ENCODE measurements at regions not wholly inside any gene's neighbourhood (a gene's known extent, or its start where the extent isn't known, plus 50 kb on each side); places are given as distances from the start of the nearest gene placed in this dataset.
"Not testable (repeated sequence)": the region's sequence is repeated elsewhere in the genome, so short reads cannot be mapped to it uniquely, and the experiment has no call there.

GRCh38 chr7:6917258-6917657 lies 91.2 kb upstream of the CCZ1B start:
- Mint-ChIP-seq H3K4me1 (ENCODE audit: unreplicated experiment) (no peaks in the 10 kb centered on the region), H3K27me3 (ENCODE audit: unreplicated experiment) (no peaks in the 10 kb centered on the region), H3K9me3 (ENCODE audit: unreplicated experiment) (no peaks in the 10 kb centered on the region), H3K36me3 (ENCODE audit: low read depth, unreplicated experiment) (peaks cover 3% of the 10 kb centered on the region), H3K4me3 (ENCODE audit: unreplicated experiment) (no peak overlapping the region), H3K27ac (ENCODE audit: unreplicated experiment) (no peak overlapping the region)
- DNase-seq (ENCODE audit: low spot score): no peak
- TF ChIP-seq CTCF (IDR thresholded peaks at IDR 0.05; ENCODE audit: unreplicated experiment): no peak

- H3K9me3 Mint-ChIP-seq (ENCODE audit: unreplicated experiment); H3K27me3 Mint-ChIP-seq (ENCODE audit: unreplicated experiment); H3K27ac Mint-ChIP-seq (ENCODE audit: unreplicated experiment); H3K4me3 Mint-ChIP-seq (ENCODE audit: unreplicated experiment); DNase-seq (ENCODE audit: low spot score); H3K36me3 Mint-ChIP-seq (ENCODE audit: low read depth, unreplicated experiment); H3K4me1 Mint-ChIP-seq (ENCODE audit: unreplicated experiment): not testable (repeated sequence)
These were observed 93.1 kb upstream of the CCZ1B start for GRCh38 chr7:6919169-6919568.

- not testable (repeated sequence) for DNase-seq (ENCODE audit: low spot score); H3K36me3 Mint-ChIP-seq (ENCODE audit: low read depth, unreplicated experiment); H3K27me3 Mint-ChIP-seq (ENCODE audit: unreplicated experiment); H3K4me3 Mint-ChIP-seq (ENCODE audit: unreplicated experiment); H3K4me1 Mint-ChIP-seq (ENCODE audit: unreplicated experiment); H3K9me3 Mint-ChIP-seq (ENCODE audit: unreplicated experiment); H3K27ac Mint-ChIP-seq (ENCODE audit: unreplicated experiment)
These were observed 98.4 kb upstream of the CCZ1B start for GRCh38 chr7:6924523-6924922.

- H3K27me3 Mint-ChIP-seq (ENCODE audit: unreplicated experiment); H3K27ac Mint-ChIP-seq (ENCODE audit: unreplicated experiment); DNase-seq (ENCODE audit: low spot score); H3K36me3 Mint-ChIP-seq (ENCODE audit: low read depth, unreplicated experiment); H3K4me3 Mint-ChIP-seq (ENCODE audit: unreplicated experiment); H3K9me3 Mint-ChIP-seq (ENCODE audit: unreplicated experiment); H3K4me1 Mint-ChIP-seq (ENCODE audit: unreplicated experiment): not testable (repeated sequence)
These were observed 100.4 kb upstream of the CCZ1B start for GRCh38 chr7:6926193-6927174.

- not testable (repeated sequence) for H3K27me3 Mint-ChIP-seq (ENCODE audit: unreplicated experiment); H3K27ac Mint-ChIP-seq (ENCODE audit: unreplicated experiment); H3K9me3 Mint-ChIP-seq (ENCODE audit: unreplicated experiment); H3K4me1 Mint-ChIP-seq (ENCODE audit: unreplicated experiment); H3K4me3 Mint-ChIP-seq (ENCODE audit: unreplicated experiment); DNase-seq (ENCODE audit: low spot score); H3K36me3 Mint-ChIP-seq (ENCODE audit: low read depth, unreplicated experiment)
These were observed 101.6 kb upstream of the CCZ1B start for GRCh38 chr7:6927643-6928042.

- not testable (repeated sequence) for H3K9me3 Mint-ChIP-seq (ENCODE audit: unreplicated experiment); H3K27me3 Mint-ChIP-seq (ENCODE audit: unreplicated experiment); H3K4me1 Mint-ChIP-seq (ENCODE audit: unreplicated experiment); H3K4me3 Mint-ChIP-seq (ENCODE audit: unreplicated experiment); H3K27ac Mint-ChIP-seq (ENCODE audit: unreplicated experiment); H3K36me3 Mint-ChIP-seq (ENCODE audit: low read depth, unreplicated experiment); DNase-seq (ENCODE audit: low spot score)
These were observed 103.5 kb upstream of the CCZ1B start for GRCh38 chr7:6929588-6929987.

GRCh38 chr7:6930081-6930635 lies 104.1 kb upstream of the CCZ1B start:
- not testable (repeated sequence) for H3K9me3 Mint-ChIP-seq (ENCODE audit: unreplicated experiment); H3K4me3 Mint-ChIP-seq (ENCODE audit: unreplicated experiment); H3K27me3 Mint-ChIP-seq (ENCODE audit: unreplicated experiment); H3K36me3 Mint-ChIP-seq (ENCODE audit: low read depth, unreplicated experiment); H3K27ac Mint-ChIP-seq (ENCODE audit: unreplicated experiment); DNase-seq (ENCODE audit: low spot score); H3K4me1 Mint-ChIP-seq (ENCODE audit: unreplicated experiment)

- peak; percentile 59 for DNase-seq (ENCODE audit: low spot score)
- not testable (repeated sequence) for H3K27me3 Mint-ChIP-seq (ENCODE audit: unreplicated experiment); H3K4me1 Mint-ChIP-seq (ENCODE audit: unreplicated experiment); H3K36me3 Mint-ChIP-seq (ENCODE audit: low read depth, unreplicated experiment); H3K9me3 Mint-ChIP-seq (ENCODE audit: unreplicated experiment); H3K4me3 Mint-ChIP-seq (ENCODE audit: unreplicated experiment); H3K27ac Mint-ChIP-seq (ENCODE audit: unreplicated experiment)
- TF ChIP-seq CTCF (IDR thresholded peaks at IDR 0.05; ENCODE audit: unreplicated experiment): peak; percentile 79
These were observed 104.7 kb upstream of the CCZ1B start for GRCh38 chr7:6930787-6931186.

GRCh38 chr7:6931456-6931855 lies 105.4 kb upstream of the CCZ1B start:
- H3K4me1 Mint-ChIP-seq (ENCODE audit: unreplicated experiment); H3K27ac Mint-ChIP-seq (ENCODE audit: unreplicated experiment); H3K27me3 Mint-ChIP-seq (ENCODE audit: unreplicated experiment); DNase-seq (ENCODE audit: low spot score); H3K36me3 Mint-ChIP-seq (ENCODE audit: low read depth, unreplicated experiment); H3K4me3 Mint-ChIP-seq (ENCODE audit: unreplicated experiment); H3K9me3 Mint-ChIP-seq (ENCODE audit: unreplicated experiment): not testable (repeated sequence)

- not testable (repeated sequence) for H3K36me3 Mint-ChIP-seq (ENCODE audit: low read depth, unreplicated experiment); H3K4me3 Mint-ChIP-seq (ENCODE audit: unreplicated experiment); H3K9me3 Mint-ChIP-seq (ENCODE audit: unreplicated experiment); H3K27ac Mint-ChIP-seq (ENCODE audit: unreplicated experiment); DNase-seq (ENCODE audit: low spot score); H3K4me1 Mint-ChIP-seq (ENCODE audit: unreplicated experiment); H3K27me3 Mint-ChIP-seq (ENCODE audit: unreplicated experiment)
These were observed 108.0 kb upstream of the CCZ1B start for GRCh38 chr7:6933954-6934632.
